Fibroblast of skin of right biceps (primary cell): ENCODE measurements at regions not wholly inside any gene's neighbourhood (a gene's known extent, or its start where the extent isn't known, plus 50 kb on each side); places are given as distances from the start of the nearest gene placed in this dataset.
"Not testable (repeated sequence)": the region's sequence is repeated elsewhere in the genome, so short reads cannot be mapped to it uniquely, and the experiment has no call there.

Source experiments
- DNase-seq: peaks from one replicate; pipeline ENCODE4 v3.0.0-alpha.2; 2013

GRCh38 chr2:75988622-75989021, 277.9 kb upstream of the GCFC2 start:
- not testable (repeated sequence) for DNase-seq

DNA sequence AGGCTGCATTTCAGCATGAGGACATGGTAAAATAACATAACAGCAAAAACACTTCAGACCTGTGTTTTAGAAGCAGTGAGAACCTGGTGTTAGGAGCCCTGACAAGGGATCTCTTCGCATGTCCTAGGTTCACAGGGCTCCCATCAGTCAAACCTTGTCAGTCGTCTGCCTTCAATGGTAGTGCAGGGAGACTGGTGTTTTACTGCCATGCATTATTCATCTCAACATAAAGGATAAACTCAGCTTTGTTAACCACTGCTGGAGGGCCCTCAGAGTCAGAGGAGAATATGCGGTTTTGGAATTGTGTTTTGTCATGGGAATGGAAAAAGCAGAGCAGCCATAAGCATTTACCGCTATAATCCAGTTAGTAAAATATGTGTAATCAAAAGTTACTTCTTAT, 275.9 kb upstream of the GCFC2 start:
- no peak for DNase-seq

- DNase-seq: no peak
Observed at GRCh38 chr2:75982719-75983118, 272.0 kb upstream of the GCFC2 start.

- DNase-seq: no peak
Observed at GRCh38 chr2:75964646-75965045, 253.9 kb upstream of the GCFC2 start.

DNA sequence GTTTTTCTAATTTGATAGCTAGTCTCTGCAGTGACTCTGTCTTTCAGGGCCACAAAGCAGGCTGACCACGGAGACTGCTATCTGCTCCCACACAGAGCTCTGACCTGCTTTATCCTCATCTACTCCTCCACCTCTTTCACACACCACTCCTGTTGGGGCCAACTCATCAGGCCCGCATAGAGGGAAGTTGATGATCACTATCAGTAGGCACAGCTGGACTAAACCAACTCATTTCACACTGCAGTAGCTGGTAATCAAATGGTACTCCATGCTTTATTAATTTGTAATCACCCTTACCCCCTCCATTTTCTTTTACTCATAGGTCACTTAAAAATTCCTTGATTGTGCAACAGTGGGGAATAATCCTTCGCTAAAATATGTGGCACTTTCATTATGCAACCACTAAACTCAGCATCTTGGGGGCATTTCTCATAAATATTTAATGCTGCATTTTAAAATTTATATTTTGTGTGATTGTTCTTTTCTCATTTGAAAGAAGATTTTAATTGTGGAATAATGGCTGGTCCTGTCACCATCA, 249.8 kb upstream of the GCFC2 start:
- DNase-seq: no peak

- no peak for DNase-seq
Observed at GRCh38 chr2:75959724-75960471, 249.2 kb upstream of the GCFC2 start.

- no peak for DNase-seq
Observed at GRCh38 chr2:75954761-75955160, 244.0 kb upstream of the GCFC2 start.

DNA sequence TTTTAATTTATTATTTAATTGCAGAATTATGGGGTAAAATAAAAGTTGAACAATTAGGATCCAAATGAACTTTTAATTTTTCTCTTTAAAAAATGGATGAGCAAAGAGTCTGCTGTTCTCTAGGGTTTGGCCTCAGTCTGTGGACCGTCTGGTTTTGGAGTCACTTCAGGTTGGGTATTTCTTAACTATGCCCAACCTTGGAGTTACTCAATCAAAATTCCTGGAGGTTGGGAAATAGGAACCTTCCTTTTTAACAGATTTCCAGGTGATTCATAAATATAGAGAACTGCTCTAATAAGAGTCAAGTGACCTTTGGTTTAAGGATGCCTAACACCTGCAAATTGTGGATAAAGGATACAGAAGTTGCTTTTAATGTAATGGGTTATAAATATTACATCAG, 241.5 kb upstream of the GCFC2 start:
- DNase-seq: no peak

DNA sequence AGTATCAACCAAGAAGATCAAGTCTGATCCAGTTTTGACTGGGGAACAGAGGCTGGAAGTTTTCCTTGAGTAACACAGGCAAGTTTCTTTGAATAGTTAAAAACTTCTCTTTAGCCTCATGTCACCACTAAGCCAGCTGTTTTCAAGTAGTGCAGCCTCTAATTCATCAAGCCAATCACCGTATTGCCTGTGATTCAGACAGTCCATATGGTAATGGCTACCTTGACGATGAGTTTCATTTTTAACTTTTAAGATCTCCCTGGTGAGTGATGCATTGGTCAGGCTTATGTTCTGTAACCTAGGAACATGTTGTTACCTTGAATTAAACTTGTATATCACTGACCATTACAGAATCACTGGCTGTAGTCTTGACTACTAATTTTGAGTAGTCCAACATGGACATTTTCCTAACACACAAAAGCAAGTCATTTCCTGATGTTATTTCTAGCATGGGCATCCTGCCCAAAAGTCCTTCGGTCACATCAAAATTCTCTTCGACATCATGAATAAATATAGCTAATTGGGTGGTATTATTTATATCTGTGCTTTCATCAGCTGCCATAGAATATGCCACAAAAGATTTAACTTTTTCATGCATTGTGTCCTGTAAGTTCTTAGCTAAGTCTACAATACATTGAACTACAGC, 238.8 kb upstream of the GCFC2 start:
- no peak for DNase-seq

DNA sequence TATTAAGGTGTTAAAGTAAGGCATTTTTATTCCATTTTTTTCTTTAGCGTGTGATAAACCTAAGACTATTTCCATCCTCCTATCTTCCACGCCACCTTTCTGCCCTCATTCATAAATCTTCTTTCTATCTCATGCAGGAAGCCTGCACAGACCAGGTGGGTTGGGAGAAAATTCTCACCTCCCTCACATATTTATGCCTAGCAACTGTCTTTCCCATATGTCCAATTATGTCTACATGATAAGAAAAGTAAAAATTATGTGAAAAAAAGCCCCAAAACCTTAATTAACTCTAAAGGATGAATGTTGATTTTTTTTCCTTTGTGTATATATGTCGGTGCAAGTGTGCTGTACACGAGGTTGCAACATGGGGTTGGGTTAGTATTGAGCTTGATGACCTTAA, 225.6 kb upstream of the GCFC2 start:
- DNase-seq: no peak

DNA sequence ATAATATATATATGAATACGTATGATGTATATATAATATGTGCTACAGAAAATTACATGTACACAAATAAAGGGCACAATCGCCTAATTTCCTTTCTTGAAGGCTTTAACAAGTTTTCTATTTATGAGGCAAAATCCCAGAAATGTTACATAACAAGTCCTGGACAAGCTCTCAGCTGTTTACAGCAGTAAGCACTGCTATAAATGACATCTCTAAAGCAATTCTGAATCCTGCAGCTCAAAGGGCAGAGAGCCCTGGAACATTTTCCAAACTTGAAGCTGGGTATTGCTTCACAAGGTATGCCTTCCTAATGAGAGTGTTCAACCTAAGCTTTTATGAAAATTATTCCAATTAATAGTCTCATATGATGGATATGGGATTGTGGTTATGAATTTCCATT, 222.3 kb upstream of the GCFC2 start:
- DNase-seq: no peak

DNA sequence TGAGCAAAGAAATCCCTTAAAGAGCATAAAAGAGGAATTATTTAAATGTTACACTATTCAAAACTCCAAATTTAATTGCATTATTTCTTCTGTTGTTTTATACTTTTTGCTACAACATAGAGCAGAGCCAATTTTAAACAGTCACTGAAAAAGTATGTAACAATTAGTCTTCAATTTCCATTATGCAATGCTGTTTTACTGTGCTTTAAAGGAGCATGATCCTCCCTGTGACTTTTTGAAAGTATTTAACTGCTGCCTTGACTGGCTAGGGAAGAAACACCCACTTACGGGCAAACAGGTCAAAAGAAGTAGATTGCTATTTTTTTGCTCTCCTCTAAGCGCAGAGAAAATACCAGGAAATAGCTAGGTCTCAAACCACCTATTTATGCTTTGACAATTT, 217.4 kb upstream of the GCFC2 start:
- DNase-seq: no peak

GRCh38 chr2:75925331-75926024, 214.8 kb upstream of the GCFC2 start:
- no peak for DNase-seq

GRCh38 chr2:75922191-75922590, 211.5 kb upstream of the GCFC2 start:
- DNase-seq: no peak

- DNase-seq: no peak
Observed at GRCh38 chr2:75920859-75921551, 210.3 kb upstream of the GCFC2 start.

- DNase-seq: no peak
Observed at GRCh38 chr2:75915851-75916634, 205.3 kb upstream of the GCFC2 start.

DNA sequence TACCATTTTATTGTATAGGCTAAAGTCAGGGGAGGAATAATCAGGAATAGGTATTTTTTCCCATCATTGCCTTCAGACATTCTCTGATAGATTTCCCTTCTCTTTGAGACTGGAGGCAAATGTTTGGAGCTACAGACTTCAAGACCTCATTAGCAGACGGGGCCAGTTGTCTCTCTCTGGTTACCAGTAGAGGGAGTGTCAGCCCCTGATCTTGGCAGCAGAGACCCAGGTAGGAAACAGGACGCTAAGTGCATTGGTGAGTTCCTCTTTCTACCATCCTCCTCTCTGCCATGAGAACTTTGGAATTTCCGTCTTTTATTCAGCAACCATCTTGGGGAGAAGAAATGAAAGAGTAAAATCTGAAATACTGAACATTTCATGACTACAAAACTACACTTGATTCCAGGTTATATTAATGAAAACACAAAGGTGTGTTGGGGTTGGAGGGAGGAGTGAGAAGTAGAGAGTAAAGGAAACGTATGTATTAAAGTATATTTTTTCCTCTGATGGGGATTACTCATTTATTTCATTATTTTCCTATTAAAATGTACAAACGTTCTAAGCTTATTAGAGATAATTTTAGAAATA, 186.2 kb upstream of the GCFC2 start:
- DNase-seq: no peak

DNA sequence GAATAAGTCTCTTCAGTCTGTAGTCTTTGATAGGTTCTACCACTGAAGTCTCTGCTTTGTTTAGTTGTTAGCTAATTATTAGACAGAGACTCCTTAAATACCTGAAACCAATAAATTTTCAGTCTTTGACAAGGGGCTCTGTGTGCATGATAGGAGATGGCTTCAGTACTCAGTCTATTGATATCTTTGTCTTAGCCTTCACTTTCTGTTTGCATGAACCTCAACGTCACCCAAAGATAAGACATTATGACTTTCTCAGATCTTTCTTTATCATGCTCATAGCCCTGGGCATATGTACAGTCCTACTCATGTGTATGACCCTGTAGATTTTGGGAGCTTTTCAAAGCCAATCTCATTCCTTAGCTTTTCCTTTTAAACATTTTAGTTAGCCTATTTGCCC, 183.5 kb upstream of the GCFC2 start:
- no peak for DNase-seq

- no peak for DNase-seq
Observed at GRCh38 chr2:75892490-75892889, 181.8 kb upstream of the GCFC2 start.

DNA sequence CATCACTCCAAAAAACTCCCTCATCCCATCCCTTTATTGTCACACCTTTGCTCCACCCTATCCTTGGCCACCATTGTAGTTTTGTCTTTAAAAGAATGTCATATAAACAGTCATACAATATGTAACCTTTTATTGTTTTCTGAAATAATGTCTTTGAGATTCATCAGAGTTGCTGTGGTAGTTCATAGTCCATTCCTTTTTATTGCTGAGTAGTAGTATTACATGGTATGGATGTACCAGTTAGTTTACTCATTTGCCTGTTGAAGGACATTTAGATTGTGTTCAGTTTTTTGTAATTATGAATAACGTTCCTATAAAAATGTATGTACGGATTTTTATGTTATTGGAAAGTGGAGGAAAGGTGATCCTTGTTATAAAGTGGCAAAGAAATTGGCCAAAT, 171.8 kb upstream of the GCFC2 start:
- DNase-seq: no peak

DNA sequence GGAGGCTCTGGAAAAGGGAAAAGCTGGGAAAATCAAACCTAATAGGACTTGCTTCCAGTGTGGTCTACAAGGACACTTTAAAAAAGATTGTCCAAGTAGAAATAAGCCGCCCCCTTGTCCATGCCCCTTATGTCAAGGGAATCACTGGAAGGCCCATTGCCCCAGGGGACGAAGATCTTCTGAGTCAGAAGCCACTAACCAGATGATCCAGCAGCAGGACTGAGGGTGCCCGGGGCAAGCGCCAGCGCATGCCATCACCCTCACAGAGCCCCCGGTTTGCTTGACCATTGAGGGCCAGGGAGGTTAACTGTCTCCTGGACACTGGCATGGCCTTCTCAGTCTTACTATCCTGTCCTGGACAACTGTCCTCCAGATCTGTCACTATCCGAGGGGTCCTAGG, 164.9 kb upstream of the GCFC2 start:
- not testable (repeated sequence) for DNase-seq
